Heart right ventricle (tissue), 16 donors: ENCODE measurements at regions not wholly inside any gene's neighbourhood (a gene's known extent, or its start where the extent isn't known, plus 50 kb on each side); places are given as distances from the start of the nearest gene placed in this dataset.

Experiments used
- ATAC-seq, 8 donors: fragments of 200-7000 bp; cut with Tn5 transposase; one replicate each; pipeline ENCODE4 v1.9.1; 2020; ENCODE audit warnings: mild to moderate bottlenecking in 8 of 8, moderate library complexity in 8 of 8, moderate number of reproducible peaks in 1 of 8
- DNase-seq, 2 donors: peaks; one replicate each; pipeline ENCODE4 v3.0.0-alpha.2; 2020
- H3K27ac ChIP-seq, 10 donors: fragments of 200-600 bp; sonication (generic) in 2 of 10; one replicate each; pipeline versions ENCODE4 v1.5.0 to v1.8.0; 2020 to 2022; ENCODE audit warnings: mild to moderate bottlenecking in 3 of 10
- H3K27me3 ChIP-seq, 7 donors: fragments of 200-600 bp; one replicate each; pipeline ENCODE4 v1.8.0; 2021 to 2022; ENCODE audit warnings: mild to moderate bottlenecking in 2 of 7
- H3K36me3 ChIP-seq, 9 donors: fragments of 200-600 bp; sonication (generic) in 1 of 9; one replicate each; pipeline versions ENCODE4 v1.5.0 to v1.8.0; 2020 to 2022; ENCODE audit warnings: mild to moderate bottlenecking in 2 of 9
- H3K4me1 ChIP-seq, 9 donors: fragments of 200-600 bp; sonication (generic) in 1 of 9; one replicate each; pipeline versions ENCODE4 v1.5.0 to v1.8.0; 2020 to 2022; ENCODE audit warnings: mild to moderate bottlenecking in 4 of 9
- H3K4me3 ChIP-seq, 10 donors: fragments of 200-600 bp; sonication (generic) in 2 of 10; one replicate each; pipeline versions ENCODE4 v1.5.0 to v1.8.0; 2020 to 2022; ENCODE audit warnings: mild to moderate bottlenecking in 7 of 10, moderate library complexity in 2 of 10
- H3K9me3 ChIP-seq, 11 donors: fragments of 200-600 bp in 10 of 11; sonication (generic) in 2 of 11; one replicate each; pipeline versions ENCODE4 v1.5.0 to v1.8.0; 2013 to 2022; ENCODE audit warnings: mild to moderate bottlenecking in 2 of 11, control low read depth in 1 of 11, moderate library complexity in 1 of 11
- CTCF ChIP-seq, 9 donors: fragments of 200-600 bp; sonication (generic) in 2 of 9; IDR thresholded peaks; one replicate each; pipeline versions ENCODE4 v1.5.0 to v1.8.0; 2021 to 2022; ENCODE audit warnings: antibody characterized with exemption in 9 of 9, mild to moderate bottlenecking in 5 of 9, moderate library complexity in 1 of 9
- WGBS, 2 donors: extraction: QIAGEN DNeasy Blood & Tissue Kit; methylation state at CpG; one replicate each; pipeline ENCODE4 v1.1.7; 2013; ENCODE audit warnings: inconsistent platforms in 1 of 2; 5-methylcytosine and 5-hydroxymethylcytosine counted together
- intact Hi-C, 10 donors: fragments of 100-400 bp; cut with DNase I; formaldehyde crosslinking; loops; one replicate each; pipeline versions ENCODE4 v1.11.1 to v1.14.2; 2022
- donor health status: Arrhythmogenic right ventricular cardiomyopathy.
- donor health status: ischemic (EF 13 %, LVEDD 7.1; RV severe dilation, severe dysfunction).
- donor health status: healthy with polysubstance abuse.
- donor health status: DM: no; HTN: yes; CAD: no.
- donor health status: DM: no; HTN: no; CAD: no.
- donor health status: ischemic (EF 25% LVEDD 6.9; RV normal size, moderate dysfunction).
- donor health status: ischemic (EF 25% LVEDD 5.7; RV mildly dilated, moderate dysfunction).
- donor health status: healthy.
- donor health status: DM: yes; HTN: yes; CAD: no.
- donor health status: Ischemic cardiomyopathy.
- donor health status: ischemic (EF 35%, LVEDD 5.7; RV mildly dilated, moderate dysfunction).
- donor health status: nonischemic (EF 11% LVEDD 7.7; RV severe dilation, severe dysfunction).
- donor health status: DM: yes; HTN: yes; CAD: no.
- donor health status: PGD.
- donor health status: ischemic (EF 29% LVEDD 5.4; RV normal size, mild dysfunction).
- donor health status: nonischemic (EF 23%, LVEDD 6.1; RV moderate dilation, normal function).

GRCh38 chr11:79546351-79546750 is 105.5 kb upstream of the TENM4 start:
- no peaks in the 10 kb centered on the region for H3K36me3 ChIP-seq
- no peaks in the 10 kb centered on the region for H3K9me3 ChIP-seq
- peaks cover 0 to 8% (median 0%) of the 10 kb centered on the region in 9 donors for H3K4me1 ChIP-seq
- no peak for TF ChIP-seq CTCF (IDR thresholded peaks at IDR 0.05)
- DNase-seq (no peak), ATAC-seq (no peak)
- no peaks in the 10 kb centered on the region for H3K27me3 ChIP-seq
- no peak overlapping the region for H3K27ac ChIP-seq
- 81 to 88% methylated on average over 8 of the region's 8 CpGs for WGBS, 2 donors
- H3K4me3 ChIP-seq = no peak overlapping the region
- intact Hi-C loops = no loop called here

- ATAC-seq = no peak
Measured at GRCh38 chr11:79544361-79544760, 103.5 kb upstream of the TENM4 start.

GRCh38 chr11:79543101-79543500 is 102.3 kb upstream of the TENM4 start:
- DNase-seq (no peak), ATAC-seq (no peak)
- Histone ChIP-seq H3K9me3 (no peaks in the 10 kb centered on the region), H3K27ac (no peak overlapping the region), H3K4me1 (peaks cover 0 to under 1% (median 0%) of the 10 kb centered on the region in 9 donors), H3K36me3 (no peaks in the 10 kb centered on the region), H3K27me3 (no peaks in the 10 kb centered on the region), H3K4me3 (no peak overlapping the region)
- no peak for TF ChIP-seq CTCF (IDR thresholded peaks at IDR 0.05)
- 46 to 54% methylated on average over 1 of the region's 1 CpG for WGBS, 2 donors
- intact Hi-C loops = no loop called here

More at GRCh38 chr11:79544361-79544760, 103.5 kb upstream of the TENM4 start:
- Histone ChIP-seq H3K27me3 (no peaks in the 10 kb centered on the region), H3K36me3 (no peaks in the 10 kb centered on the region), H3K27ac (no peak overlapping the region), H3K9me3 (no peaks in the 10 kb centered on the region), H3K4me1 (peaks cover 0 to 8% (median 0%) of the 10 kb centered on the region in 9 donors), H3K4me3 (no peak overlapping the region)
- DNase-seq = no peak
- WGBS, 2 donors = 57 to 70% methylated on average over 2 of the region's 2 CpGs
- TF ChIP-seq CTCF (IDR thresholded peaks at IDR 0.05) = no peak
- intact Hi-C loops = no loop called here

DNA sequence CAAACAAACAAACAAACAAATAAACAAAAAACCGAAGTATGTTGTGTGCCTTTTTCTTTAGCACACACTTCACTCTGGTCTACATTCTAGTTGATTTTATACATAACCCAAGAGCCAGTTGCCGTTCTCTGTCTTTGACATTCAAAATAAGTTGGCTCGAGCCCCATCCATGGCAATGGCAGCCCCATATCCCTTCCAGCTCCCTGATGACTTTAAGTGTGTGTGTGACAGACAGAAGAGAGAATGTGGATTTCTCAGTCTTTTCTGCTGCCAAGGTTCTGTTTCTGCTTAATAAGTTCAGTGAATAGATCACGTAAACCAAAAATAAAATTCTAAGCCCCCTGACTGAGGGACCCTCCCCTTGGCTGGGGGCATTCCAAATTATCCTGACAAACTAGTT is 100.6 kb upstream of the TENM4 start:
- no peak overlapping the region for H3K4me3 ChIP-seq
- WGBS, 2 donors = 72 to 74% methylated on average over 4 of the region's 4 CpGs
- ATAC-seq = no peak
- DNase-seq = no peak
- H3K4me1 ChIP-seq = no peaks in the 10 kb centered on the region
- intact Hi-C loops = no loop called here
- H3K27me3 ChIP-seq = no peaks in the 10 kb centered on the region
- no peaks in the 10 kb centered on the region for H3K9me3 ChIP-seq
- no peak for TF ChIP-seq CTCF (IDR thresholded peaks at IDR 0.05)
- no peak overlapping the region for H3K27ac ChIP-seq
- no peaks in the 10 kb centered on the region for H3K36me3 ChIP-seq
